K562 (cell line): ENCODE measurements at regions not wholly inside any gene's neighbourhood (a gene's known extent, or its start where the extent isn't known, plus 50 kb on each side); places are given as distances from the start of the nearest gene placed in this dataset.

Source experiments
- AFF4 ChIP-seq: sonication (generic); formaldehyde crosslinking; IDR thresholded peaks from 2 replicates; pipeline ENCODE4 v1.8.0; 2023; ENCODE audit warnings: mild to moderate bottlenecking, missing genetic modification reagents
- BRF2 ChIP-seq: IDR thresholded peaks from 3 replicates; pipeline ENCODE4 v1.6.1; 2011; ENCODE audit warnings: borderline replicate concordance, mild to moderate bottlenecking; ENCODE audit not compliant: insufficient read length, insufficient read depth
- EZH2 ChIP-seq: IDR thresholded peaks from 2 replicates; pipeline ENCODE4 v1.6.1; 2012; ENCODE audit warnings: low read depth, mild to moderate bottlenecking, inconsistent platforms, low read length, borderline replicate concordance
- FOS ChIP-seq: IDR thresholded peaks from 3 replicates; pipeline ENCODE4 v1.6.1; 2011; ENCODE audit not compliant: insufficient read length; ENCODE audit errors: extremely low read depth
- NFYB ChIP-seq: IDR thresholded peaks from 2 replicates; pipeline ENCODE4 v1.6.1; 2011; ENCODE audit warnings: mild to moderate bottlenecking, moderate library complexity; ENCODE audit not compliant: insufficient read length; ENCODE audit errors: extremely low read depth

- no peak for TF ChIP-seq NFYB
- no peak for TF ChIP-seq AFF4 (CRISPR knock-in tag)
- no peak for TF ChIP-seq BRF2
- no peak for TF ChIP-seq EZH2
- TF ChIP-seq FOS = no peak
Observed at GRCh38 chr6:15819841-15820240, 157.0 kb upstream of the DTNBP1 start.
